ENCODE measurements at regions not wholly inside any gene's neighbourhood (a gene's known extent, or its start where the extent isn't known, plus 50 kb on each side); places are given as distances from the start of the nearest gene placed in this dataset.
A peak's percentile ranks its signal among the peaks of the same experiment; 100 is the strongest.

DNA sequence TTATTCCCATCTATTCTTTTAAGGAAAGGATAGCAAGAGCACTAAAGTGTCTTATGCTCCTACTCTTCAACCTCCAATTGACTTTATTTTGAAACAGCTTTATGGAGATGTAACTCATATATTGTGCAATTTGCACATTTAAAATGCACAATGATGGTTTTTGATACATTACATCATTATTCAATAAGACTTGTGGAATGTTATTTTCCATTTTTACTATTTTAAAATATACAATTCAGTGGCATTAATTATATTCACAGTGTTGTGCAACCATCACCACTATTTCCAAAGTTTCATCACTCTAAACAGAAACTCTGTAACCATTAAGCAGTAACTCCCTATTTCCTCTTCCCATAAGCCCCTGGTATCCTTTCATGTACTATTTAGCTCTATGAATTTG lies 489.8 kb downstream of the NEBL start:
- ATAC-seq (no peak), FAIRE-seq (no peak), DNase-seq (ENCODE audit: low spot score) (no peak)
- Histone ChIP-seq H3K9me3 (ENCODE audit: low read length) (peaks cover 77% of the 10 kb centered on the region), H3K79me2 (ENCODE audit: insufficient read depth, low read length) (no peaks in the 10 kb centered on the region), H3K27ac (ENCODE audit: extremely low read length, insufficient read depth, low read length) (no peak overlapping the region), H3K4me2 (ENCODE audit: low read depth, low read length) (no peak overlapping the region), H3K27me3 (ENCODE audit: control insufficient read depth in 1 of 2, insufficient read depth in 2 of 2, low read length in 2 of 2) (no peaks in the 10 kb centered on the region), H2AFZ (ENCODE audit: low read length) (no peak overlapping the region), H3K4me1 (ENCODE audit: insufficient read depth, low read length) (no peaks in the 10 kb centered on the region), H3K36me3 (replicated peaks in 1 of 2; ENCODE audit: control insufficient read depth in 1 of 2, insufficient read depth in 2 of 2, low read length in 2 of 2) (no peaks in the 10 kb centered on the region), H3K9ac (ENCODE audit: insufficient read depth, low read depth, low read length) (no peak overlapping the region), H3K4me3 (replicated peaks in 1 of 3; ENCODE audit: insufficient read depth in 1 of 3, low read depth in 2 of 3, low read length in 3 of 3) (no peak overlapping the region), H4K20me1 (ENCODE audit: insufficient read depth, low read length) (no peaks in the 10 kb centered on the region)
- POLR2A ChIA-PET = no interaction called here
- intact Hi-C loops (cut with micrococcal nuclease; ENCODE audit: unreplicated experiment) (no loop called here), in situ Hi-C loops (cut with HindIII; ENCODE audit: extremely low pct_ligation_motif_present, low pct_unique_long_range_greater_than_20kb) (no loop called here)
- peak; percentile 59 for TF ChIP-seq CEBPB (IDR thresholded peaks at IDR 0.05; ENCODE audit: borderline replicate concordance, low read depth, low read length)
- TF ChIP-seq JDP2 (CRISPR knock-in tag; IDR thresholded peaks at IDR 0.05; ENCODE audit: borderline replicate concordance) = no peak
- no TSS peak for BruUV-seq (replicated peaks)
- CTCF ChIA-PET (ENCODE audit: low intra/inter-chr PET ratio, low total read pairs) = no interaction called here

DNA sequence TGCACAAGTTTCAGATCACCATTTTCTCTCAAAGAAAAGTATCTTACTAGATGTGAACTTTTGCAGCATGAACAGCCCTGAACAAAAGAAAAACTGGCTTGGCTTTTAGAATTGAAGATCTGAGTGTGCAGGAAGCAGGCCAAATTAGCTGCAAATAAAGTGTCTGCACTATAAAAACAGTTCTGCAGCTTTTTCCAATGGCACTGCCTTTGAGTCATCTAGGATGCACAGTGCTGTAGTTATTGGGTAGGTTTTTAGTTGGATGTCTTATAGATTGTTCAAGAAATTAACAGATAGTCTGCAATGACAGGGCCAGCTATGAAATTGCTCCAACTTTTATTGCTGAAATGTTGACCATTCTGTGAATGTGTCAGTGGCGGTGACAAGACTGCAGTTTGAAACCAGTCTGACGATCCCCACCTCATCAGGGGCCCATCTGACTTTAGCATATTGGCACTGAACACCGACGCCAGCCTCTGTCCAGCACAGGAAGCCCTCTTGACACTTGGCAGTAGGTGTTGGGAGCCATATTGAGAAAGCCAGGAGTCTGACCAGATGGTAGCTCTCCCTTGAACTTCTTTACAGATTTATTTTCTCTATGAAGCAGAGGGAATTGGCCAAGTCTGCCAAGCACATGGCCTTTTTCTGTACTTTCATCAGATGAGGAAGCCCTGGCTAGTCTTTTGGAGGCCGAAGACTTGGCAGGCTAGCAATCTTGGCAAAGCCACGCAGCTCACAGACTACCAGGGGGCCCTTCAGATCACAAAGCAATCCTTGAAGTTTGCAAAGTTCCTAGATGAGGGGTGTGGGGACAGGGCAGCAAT lies 490.6 kb downstream of the NEBL start:
- BruUV-seq (replicated peaks) = no TSS peak
- H3K27ac ChIP-seq (ENCODE audit: extremely low read length, insufficient read depth, low read length) = no peak overlapping the region
- FAIRE-seq = no peak
- H3K27me3 ChIP-seq (ENCODE audit: control insufficient read depth in 1 of 2, insufficient read depth in 2 of 2, low read length in 2 of 2) = no peaks in the 10 kb centered on the region
- intact Hi-C loops (cut with micrococcal nuclease; ENCODE audit: unreplicated experiment) (no loop called here), in situ Hi-C loops (cut with HindIII; ENCODE audit: extremely low pct_ligation_motif_present, low pct_unique_long_range_greater_than_20kb) (no loop called here)
- no peaks in the 10 kb centered on the region for H4K20me1 ChIP-seq (ENCODE audit: insufficient read depth, low read length)
- WGBS (ENCODE audit: low lambda C conversion rate) = 4% methylated on average over 6 of the region's 6 CpGs
- H3K4me1 ChIP-seq (ENCODE audit: insufficient read depth, low read length) = no peaks in the 10 kb centered on the region
- H3K4me2 ChIP-seq (ENCODE audit: low read depth, low read length) = no peak overlapping the region
- no peak overlapping the region for H2AFZ ChIP-seq (ENCODE audit: low read length)
- H3K79me2 ChIP-seq (ENCODE audit: insufficient read depth, low read length) = no peaks in the 10 kb centered on the region
- peaks cover 76% of the 10 kb centered on the region for H3K9me3 ChIP-seq (ENCODE audit: low read length)
- H3K9ac ChIP-seq (ENCODE audit: insufficient read depth, low read depth, low read length) = no peak overlapping the region
- H3K36me3 ChIP-seq (replicated peaks in 1 of 2; ENCODE audit: control insufficient read depth in 1 of 2, insufficient read depth in 2 of 2, low read length in 2 of 2) = no peaks in the 10 kb centered on the region
- no peak for DNase-seq (ENCODE audit: low spot score)
- no peak overlapping the region for H3K4me3 ChIP-seq (replicated peaks in 1 of 3; ENCODE audit: insufficient read depth in 1 of 3, low read depth in 2 of 3, low read length in 3 of 3)
- CTCF ChIA-PET (ENCODE audit: low intra/inter-chr PET ratio, low total read pairs) = no interaction called here
- POLR2A ChIA-PET = no interaction called here
- ATAC-seq = no peak
- no peak for TF ChIP-seq IKZF5 (CRISPR knock-in tag; IDR thresholded peaks at IDR 0.05)
- TF ChIP-seq ZNF263 (CRISPR knock-in tag; IDR thresholded peaks at IDR 0.05) = no peak
- no peak for TF ChIP-seq ZFP91 (CRISPR knock-in tag; IDR thresholded peaks at IDR 0.05; ENCODE audit: borderline replicate concordance)
- no peak for TF ChIP-seq ZNF136 (CRISPR knock-in tag; IDR thresholded peaks at IDR 0.05; ENCODE audit: low read depth)
- TF ChIP-seq, protein P1, sequence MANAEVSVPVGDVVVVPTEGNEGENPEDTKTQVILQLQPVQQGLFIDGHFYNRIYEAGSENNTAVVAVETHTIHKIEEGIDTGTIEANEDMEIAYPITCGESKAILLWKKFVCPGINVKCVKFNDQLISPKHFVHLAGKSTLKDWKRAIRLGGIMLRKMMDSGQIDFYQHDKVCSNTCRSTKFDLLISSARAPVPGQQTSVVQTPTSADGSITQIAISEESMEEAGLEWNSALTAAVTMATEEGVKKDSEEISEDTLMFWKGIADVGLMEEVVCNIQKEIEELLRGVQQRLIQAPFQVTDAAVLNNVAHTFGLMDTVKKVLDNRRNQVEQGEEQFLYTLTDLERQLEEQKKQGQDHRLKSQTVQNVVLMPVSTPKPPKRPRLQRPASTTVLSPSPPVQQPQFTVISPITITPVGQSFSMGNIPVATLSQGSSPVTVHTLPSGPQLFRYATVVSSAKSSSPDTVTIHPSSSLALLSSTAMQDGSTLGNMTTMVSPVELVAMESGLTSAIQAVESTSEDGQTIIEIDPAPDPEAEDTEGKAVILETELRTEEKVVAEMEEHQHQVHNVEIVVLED (CRISPR knock-in tag; IDR thresholded peaks at IDR 0.05; ENCODE audit: borderline replicate concordance) = no peak
- TF ChIP-seq MYNN (CRISPR knock-in tag; IDR thresholded peaks at IDR 0.05; ENCODE audit: low read depth) = no peak
- no peak for TF ChIP-seq ZNF275 (CRISPR knock-in tag; IDR thresholded peaks at IDR 0.05; ENCODE audit: borderline replicate concordance)
- TF ChIP-seq, protein P2, sequence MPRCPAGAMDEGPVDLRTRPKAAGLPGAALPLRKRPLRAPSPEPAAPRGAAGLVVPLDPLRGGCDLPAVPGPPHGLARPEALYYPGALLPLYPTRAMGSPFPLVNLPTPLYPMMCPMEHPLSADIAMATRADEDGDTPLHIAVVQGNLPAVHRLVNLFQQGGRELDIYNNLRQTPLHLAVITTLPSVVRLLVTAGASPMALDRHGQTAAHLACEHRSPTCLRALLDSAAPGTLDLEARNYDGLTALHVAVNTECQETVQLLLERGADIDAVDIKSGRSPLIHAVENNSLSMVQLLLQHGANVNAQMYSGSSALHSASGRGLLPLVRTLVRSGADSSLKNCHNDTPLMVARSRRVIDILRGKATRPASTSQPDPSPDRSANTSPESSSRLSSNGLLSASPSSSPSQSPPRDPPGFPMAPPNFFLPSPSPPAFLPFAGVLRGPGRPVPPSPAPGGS (CRISPR knock-in tag; IDR thresholded peaks at IDR 0.05) = no peak

Measured in HepG2 (cell line).